ENCODE measurements at regions not wholly inside any gene's neighbourhood (a gene's known extent, or its start where the extent isn't known, plus 50 kb on each side); places are given as distances from the start of the nearest gene placed in this dataset.
"Not testable (repeated sequence)": the region's sequence is repeated elsewhere in the genome, so short reads cannot be mapped to it uniquely, and the experiment has no call there.

GRCh38 chr12:97875064-97875463 is 412.5 kb downstream of the RMST start:
- intact Hi-C loops (cut with DNase I; ENCODE audit: low total_unique reads) = no loop called here
- Histone ChIP-seq H3K4me1 (no peaks in the 10 kb centered on the region), H3K9me3 (no peaks in the 10 kb centered on the region), H3K4me3 (no peak overlapping the region), H3K27me3 (no peaks in the 10 kb centered on the region), H3K36me3 (no peaks in the 10 kb centered on the region), H3K27ac (no peak overlapping the region)
- no peak for TF ChIP-seq CTCF (IDR thresholded peaks at IDR 0.05)
- DNase-seq = no peak

DNA sequence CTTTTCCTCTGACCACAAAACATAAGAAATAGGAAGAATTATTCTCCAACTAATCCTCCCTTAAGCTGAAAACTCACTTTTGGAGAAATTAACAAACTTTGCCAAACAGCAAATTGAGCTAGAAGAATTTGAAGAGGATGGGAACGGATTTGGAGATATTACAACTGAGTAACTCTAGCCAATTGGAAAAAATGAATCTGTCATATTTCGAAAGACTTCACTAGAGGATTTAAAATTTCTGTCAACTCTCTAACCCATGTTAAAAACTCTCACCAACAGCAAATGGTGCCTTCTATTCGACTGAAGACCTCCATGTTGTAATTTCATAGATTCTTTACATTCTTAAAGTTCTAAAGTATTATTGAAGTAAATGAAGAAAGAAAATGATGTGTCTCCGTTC is 414.2 kb downstream of the RMST start:
- H3K9me3 ChIP-seq = no peaks in the 10 kb centered on the region
- no peak overlapping the region for H3K4me3 ChIP-seq
- TF ChIP-seq CTCF (IDR thresholded peaks at IDR 0.05) = no peak
- H3K27me3 ChIP-seq = no peaks in the 10 kb centered on the region
- H3K27ac ChIP-seq = no peak overlapping the region
- intact Hi-C loops (cut with DNase I; ENCODE audit: low total_unique reads) = no loop called here
- no peak for DNase-seq
- H3K36me3 ChIP-seq = no peaks in the 10 kb centered on the region
- no peaks in the 10 kb centered on the region for H3K4me1 ChIP-seq

DNA sequence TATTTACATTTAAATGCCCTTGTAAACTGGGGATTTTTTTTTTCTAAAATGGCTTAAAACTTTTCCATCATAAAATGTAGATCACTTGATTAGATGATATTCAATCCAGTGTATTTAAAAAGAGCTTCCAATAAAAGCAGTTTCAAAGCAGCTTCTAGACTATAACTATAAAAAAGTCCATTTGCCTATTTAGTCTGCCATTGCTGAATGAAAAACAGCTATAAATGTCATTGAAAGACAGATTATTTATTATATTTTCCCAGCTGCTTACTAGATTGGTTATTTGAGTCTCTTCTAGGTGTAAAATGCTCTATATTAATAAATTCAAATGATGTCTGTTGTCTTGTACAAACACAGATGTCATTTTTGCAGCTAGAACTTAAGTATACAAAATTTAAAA is 414.8 kb downstream of the RMST start:
- Histone ChIP-seq H3K27me3 (no peaks in the 10 kb centered on the region), H3K9me3 (no peaks in the 10 kb centered on the region), H3K4me1 (no peaks in the 10 kb centered on the region), H3K4me3 (no peak overlapping the region), H3K27ac (no peak overlapping the region), H3K36me3 (no peaks in the 10 kb centered on the region)
- TF ChIP-seq CTCF (IDR thresholded peaks at IDR 0.05) = no peak
- intact Hi-C loops (cut with DNase I; ENCODE audit: low total_unique reads) = no loop called here
- DNase-seq = no peak

- Histone ChIP-seq H3K9me3 (no peaks in the 10 kb centered on the region), H3K4me3 (no peak overlapping the region), H3K36me3 (no peaks in the 10 kb centered on the region), H3K27ac (no peak overlapping the region), H3K27me3 (no peaks in the 10 kb centered on the region), H3K4me1 (no peaks in the 10 kb centered on the region)
- no peak for TF ChIP-seq CTCF (IDR thresholded peaks at IDR 0.05)
- no peak for DNase-seq
- intact Hi-C loops (cut with DNase I; ENCODE audit: low total_unique reads) = no loop called here
Observed at GRCh38 chr12:97886511-97887176, 424.0 kb downstream of the RMST start.

- H3K36me3 ChIP-seq; H3K9me3 ChIP-seq; intact Hi-C loops (cut with DNase I; ENCODE audit: low total_unique reads); H3K4me3 ChIP-seq; H3K27me3 ChIP-seq; H3K27ac ChIP-seq; H3K4me1 ChIP-seq; DNase-seq: not testable (repeated sequence)
Observed at GRCh38 chr12:97897881-97898280, 435.3 kb downstream of the RMST start.

GRCh38 chr12:97899529-97899928 is 436.9 kb downstream of the RMST start:
- intact Hi-C loops (cut with DNase I; ENCODE audit: low total_unique reads) = no loop called here
- no peaks in the 10 kb centered on the region for H3K27me3 ChIP-seq
- no peaks in the 10 kb centered on the region for H3K36me3 ChIP-seq
- H3K4me3 ChIP-seq = no peak overlapping the region
- no peaks in the 10 kb centered on the region for H3K9me3 ChIP-seq
- no peak for DNase-seq
- no peak overlapping the region for H3K27ac ChIP-seq
- H3K4me1 ChIP-seq = no peaks in the 10 kb centered on the region
- TF ChIP-seq CTCF (IDR thresholded peaks at IDR 0.05) = no peak

All from tibial artery (tissue), 4 donors.